ENCODE measurements at regions not wholly inside any gene's neighbourhood (a gene's known extent, or its start where the extent isn't known, plus 50 kb on each side); places are given as distances from the start of the nearest gene placed in this dataset.

DNA sequence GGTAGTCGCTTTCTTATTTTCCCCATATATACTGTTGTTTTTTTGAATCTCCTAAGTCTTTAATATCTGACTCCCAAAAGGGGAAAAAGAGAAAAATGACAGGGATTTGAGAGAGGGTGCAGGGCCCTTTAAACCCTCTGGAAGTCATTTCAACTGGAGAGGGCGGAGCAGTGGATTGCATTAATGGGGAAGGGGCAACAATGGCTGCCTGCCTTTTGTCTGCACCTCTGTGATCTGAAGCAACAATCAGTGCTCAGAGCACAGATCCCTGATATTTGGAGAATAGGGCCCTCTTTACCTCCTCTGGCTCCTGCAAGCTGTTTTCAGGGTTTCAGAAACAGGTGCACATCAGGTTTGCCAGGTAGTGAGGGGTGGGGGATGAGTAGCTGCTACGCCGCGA is 1458.3 kb upstream of the TENM3 start:
- TF ChIP-seq, protein P1, sequence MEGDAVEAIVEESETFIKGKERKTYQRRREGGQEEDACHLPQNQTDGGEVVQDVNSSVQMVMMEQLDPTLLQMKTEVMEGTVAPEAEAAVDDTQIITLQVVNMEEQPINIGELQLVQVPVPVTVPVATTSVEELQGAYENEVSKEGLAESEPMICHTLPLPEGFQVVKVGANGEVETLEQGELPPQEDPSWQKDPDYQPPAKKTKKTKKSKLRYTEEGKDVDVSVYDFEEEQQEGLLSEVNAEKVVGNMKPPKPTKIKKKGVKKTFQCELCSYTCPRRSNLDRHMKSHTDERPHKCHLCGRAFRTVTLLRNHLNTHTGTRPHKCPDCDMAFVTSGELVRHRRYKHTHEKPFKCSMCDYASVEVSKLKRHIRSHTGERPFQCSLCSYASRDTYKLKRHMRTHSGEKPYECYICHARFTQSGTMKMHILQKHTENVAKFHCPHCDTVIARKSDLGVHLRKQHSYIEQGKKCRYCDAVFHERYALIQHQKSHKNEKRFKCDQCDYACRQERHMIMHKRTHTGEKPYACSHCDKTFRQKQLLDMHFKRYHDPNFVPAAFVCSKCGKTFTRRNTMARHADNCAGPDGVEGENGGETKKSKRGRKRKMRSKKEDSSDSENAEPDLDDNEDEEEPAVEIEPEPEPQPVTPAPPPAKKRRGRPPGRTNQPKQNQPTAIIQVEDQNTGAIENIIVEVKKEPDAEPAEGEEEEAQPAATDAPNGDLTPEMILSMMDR (IDR thresholded peaks at IDR 0.05): no peak
- TF ChIP-seq POLR2A (IDR thresholded peaks at IDR 0.05): no peak

Data from heart left ventricle (tissue), 13 donors.